HCT116 (cell line): ENCODE measurements at regions not wholly inside any gene's neighbourhood (a gene's known extent, or its start where the extent isn't known, plus 50 kb on each side); places are given as distances from the start of the nearest gene placed in this dataset.

Experiments used
- ATAC-seq: fragments of 200-7000 bp; cut with Tn5 transposase; 2 replicates; pipeline ENCODE4 v1.9.1; 2020; ENCODE audit warnings: mild to moderate bottlenecking, moderate library complexity
- BruUV-seq: library from RNA; stranded (reverse); fragments of 400-500 nt; replicated peaks from 2 replicates; lab custom pipeline; 2021; lab: Mats Ljungman, UMichigan
- CTCF ChIA-PET: fragments of 300-600 bp; sonication (Branson Sonifier 250); formaldehyde crosslinking; loops from one replicate; lab custom pipeline; 2021; ENCODE audit warnings: antibody characterized with exemption; lab: Charles Lee
- POLR2A ChIA-PET: fragments of 300-600, 350-600 bp; sonication (Branson Sonifier 250); formaldehyde crosslinking; loops from one replicate; lab custom pipeline; 2021; ENCODE audit warnings: antibody characterized with exemption; lab: Charles Lee
- RAD21 ChIA-PET, 2 experiments: fragments of 300-600 bp; sonication (Branson Sonifier 250); formaldehyde crosslinking; loops; one replicate each; lab custom pipeline; 2023; ENCODE audit warnings: low total read pairs in 2 of 2; ENCODE audit not compliant: uncharacterized antibody in 2 of 2, unreplicated experiment in 2 of 2, low non-redundant PET in 1 of 2; lab: Charles Lee
- DNase-seq: peaks from one replicate; pipeline ENCODE4 v3.0.0-alpha.2; 2010; ENCODE audit warnings: low read depth, low spot score
- H2AFZ ChIP-seq: fragments of 200-600 bp; shearing (Covaris generic), sonication (generic); 2 replicates; pipeline ENCODE4 v1.6.1; 2017; ENCODE audit warnings: low read depth, mixed run types, mixed read lengths, antibody characterized with exemption, low read length; ENCODE audit not compliant: poor library complexity, severe bottlenecking
- H3K27ac ChIP-seq: 2 replicates; pipeline ENCODE4 v1.5.1; 2012; ENCODE audit warnings: low read depth, low read length
- H3K27me3 ChIP-seq: fragments of 200-600 bp; sonication (generic); 2 replicates; pipeline ENCODE4 v1.6.1; 2016; ENCODE audit warnings: mixed run types, low read length, mixed read lengths; ENCODE audit not compliant: insufficient read depth
- H3K36me3 ChIP-seq, 2 experiments: fragments of 200-500 bp in 1 of 2; fragments of 200-600 bp in 1 of 2; sonication (Bioruptor generic) in 1 of 2; sonication (generic) in 1 of 2; 2 replicates each; pipeline versions ENCODE4 v1.5.1 to v1.6.1; 2014 to 2016; ENCODE audit warnings: low read length in 2 of 2, inconsistent platforms in 1 of 2, mixed read lengths in 1 of 2, mixed run types in 1 of 2; ENCODE audit not compliant: insufficient read depth in 2 of 2, control insufficient read depth in 1 of 2
- H3K4me1 ChIP-seq, 2 experiments: fragments of 200-600 bp in 1 of 2; sonication (generic) in 1 of 2; 2 replicates each; pipeline versions ENCODE4 v1.5.1 to v1.6.1; 2012 to 2017; ENCODE audit warnings: low read length in 2 of 2, inconsistent platforms in 1 of 2, mild to moderate bottlenecking in 1 of 2, mixed read lengths in 1 of 2, mixed run types in 1 of 2, moderate library complexity in 1 of 2; ENCODE audit not compliant: insufficient read depth in 2 of 2, control insufficient read depth in 1 of 2
- H3K4me2 ChIP-seq: fragments of 200-600 bp; sonication (generic); 2 replicates; pipeline ENCODE4 v1.6.1; 2017; ENCODE audit warnings: mixed run types, low read length, mixed read lengths
- H3K4me3 ChIP-seq, 2 experiments: fragments of 200-600 bp in 1 of 2; sonication (generic) in 1 of 2; replicated peaks in 1 of 2; 2 replicates each; pipeline ENCODE4 v1.5.1; 2011 to 2016; ENCODE audit warnings: low read length in 2 of 2, control low read depth in 1 of 2, low read depth in 1 of 2, mild to moderate bottlenecking in 1 of 2, mixed read lengths in 1 of 2, mixed run types in 1 of 2
- H3K79me2 ChIP-seq: fragments of 200-600 bp; sonication (generic); 2 replicates; pipeline ENCODE4 v1.6.1; 2017; ENCODE audit warnings: mild to moderate bottlenecking, mixed run types, low read length, moderate library complexity, mixed read lengths; ENCODE audit not compliant: insufficient read depth
- H3K9ac ChIP-seq: fragments of 200-600 bp; sonication (generic); 2 replicates; pipeline ENCODE4 v1.6.1; 2016; ENCODE audit warnings: low read length, mixed read lengths
- H3K9me2 ChIP-seq: fragments of 200-600 bp; sonication (generic), shearing (Covaris generic); 2 replicates; pipeline ENCODE4 v1.6.1; 2017; ENCODE audit warnings: mixed run types, mild to moderate bottlenecking, moderate library complexity; ENCODE audit not compliant: insufficient read depth
- H3K9me3 ChIP-seq, 2 experiments: fragments of 200-500 bp in 1 of 2; fragments of 200-600 bp in 1 of 2; sonication (Bioruptor generic) in 1 of 2; sonication (generic) in 1 of 2; 2 replicates each; pipeline ENCODE4 v1.6.1; 2014 to 2017; ENCODE audit warnings: low read length in 2 of 2, mixed read lengths in 2 of 2, inconsistent platforms in 1 of 2, low read depth in 1 of 2, mild to moderate bottlenecking in 1 of 2, mixed run types in 1 of 2, moderate library complexity in 1 of 2; ENCODE audit not compliant: control insufficient read depth in 1 of 2, insufficient read depth in 1 of 2
- H4K20me1 ChIP-seq: fragments of 200-600 bp; sonication (generic), shearing (Covaris generic); 2 replicates; pipeline ENCODE4 v1.6.1; 2017; ENCODE audit warnings: mixed run types, mild to moderate bottlenecking, moderate library complexity; ENCODE audit not compliant: insufficient read depth
- ATF3 ChIP-seq: IDR thresholded peaks from 2 replicates; pipeline ENCODE4 v1.6.1; 2012
- CBX3 ChIP-seq: IDR thresholded peaks from 2 replicates; pipeline ENCODE4 v1.6.1; 2012; ENCODE audit warnings: low read depth
- CEBPB ChIP-seq: IDR thresholded peaks from 2 replicates; pipeline ENCODE4 v1.6.1; 2012; ENCODE audit warnings: low read depth
- CTCF ChIP-seq, 3 experiments: fragments of 200-600 bp in 1 of 3; sonication (generic) in 1 of 3; IDR thresholded peaks in 2 of 3; conservative IDR thresholded peaks in 1 of 3; 2 replicates each; pipeline ENCODE4 v1.5.1; 2012 to 2017; ENCODE audit warnings: low read depth in 2 of 3, low read length in 2 of 3, antibody characterized with exemption in 1 of 3, borderline replicate concordance in 1 of 3, control low read depth in 1 of 3, mild to moderate bottlenecking in 1 of 3, mixed read lengths in 1 of 3, mixed run types in 1 of 3, moderate library complexity in 1 of 3; ENCODE audit not compliant: insufficient read depth in 1 of 3
- ELF1 ChIP-seq: IDR thresholded peaks from 2 replicates; pipeline ENCODE4 v1.6.1; 2012; ENCODE audit warnings: low read depth, borderline replicate concordance
- EZH2 ChIP-seq: fragments of 200-600 bp; sonication (generic); IDR thresholded peaks from 2 replicates; pipeline ENCODE4 v1.6.1; 2017; ENCODE audit warnings: antibody characterized with exemption, mixed run types
- JUND ChIP-seq: IDR thresholded peaks from 2 replicates; pipeline ENCODE4 v1.6.1; 2012
- POLR2AphosphoS5 ChIP-seq: IDR thresholded peaks from 2 replicates; pipeline ENCODE4 v1.6.1; 2011; ENCODE audit warnings: mild to moderate bottlenecking, low read depth, low read length, moderate library complexity
- SIN3A ChIP-seq: IDR thresholded peaks from 2 replicates; pipeline ENCODE4 v1.6.1; 2012; ENCODE audit warnings: low read depth
- SP1 ChIP-seq: IDR thresholded peaks from 2 replicates; pipeline ENCODE4 v1.6.1; 2012; ENCODE audit warnings: low read depth
- TCF7L2 ChIP-seq: IDR thresholded peaks from 2 replicates; pipeline ENCODE4 v1.7.0; 2011; ENCODE audit warnings: borderline replicate concordance, inconsistent platforms; ENCODE audit not compliant: insufficient read depth, insufficient read length; ENCODE audit errors: extremely low read depth
- ZNF274 ChIP-seq: fragments of 200-500 bp; sonication (Bioruptor generic); IDR thresholded peaks from 2 replicates; pipeline ENCODE4 v1.6.1; 2014; ENCODE audit warnings: mild to moderate bottlenecking, low read depth, low read length, inconsistent platforms
- intact Hi-C: fragments of 100-400 bp; cut with micrococcal nuclease; formaldehyde crosslinking; loops from 2 replicates; pipeline ENCODE4 v1.10.0; 2022
- TF ChIP-seq, protein P1 (sequence below): IDR thresholded peaks from 2 replicates; pipeline ENCODE4 v1.6.1; 2012

- Histone ChIP-seq H3K9me3 (no peaks in the 10 kb centered on the region), H3K4me3 (no peak overlapping the region), H3K36me3 (no peaks in the 10 kb centered on the region), H3K9ac (no peak overlapping the region), H3K4me1 (no peaks in the 10 kb centered on the region), H3K27ac (no peak overlapping the region)
- no TSS peak for BruUV-seq
- RAD21 ChIA-PET: interaction anchor here in 1 of 2 experiments (0.6 kb wide), 1 partner anchor 310 kb away, joined by 3 read pairs; no protein-coding TSS in a partner anchor
- intact Hi-C loops: no loop called here
- ATAC-seq: no peak
- TF ChIP-seq CBX3: no peak
- TF ChIP-seq SIN3A: no peak
- no peak for TF ChIP-seq TCF7L2
- no peak for TF ChIP-seq JUND
- TF ChIP-seq, protein P1, sequence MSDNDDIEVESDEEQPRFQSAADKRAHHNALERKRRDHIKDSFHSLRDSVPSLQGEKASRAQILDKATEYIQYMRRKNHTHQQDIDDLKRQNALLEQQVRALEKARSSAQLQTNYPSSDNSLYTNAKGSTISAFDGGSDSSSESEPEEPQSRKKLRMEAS: no peak
- TF ChIP-seq ATF3: no peak
- no peak for TF ChIP-seq POLR2AphosphoS5
- TF ChIP-seq ELF1: no peak
- TF ChIP-seq EZH2: no peak
- no peak for TF ChIP-seq CEBPB
- no peak for TF ChIP-seq CTCF (IDR thresholded peaks at IDR 0.05 in 2 of 3, conservative IDR thresholded peaks at IDR 0.05 in 1 of 3; ENCODE audit: borderline replicate concordance in 1 of 3, insufficient read depth in 1 of 3, low read depth in 2 of 3, low read length in 2 of 3)
- no peak for TF ChIP-seq SP1
- TF ChIP-seq ZNF274: no peak
- TF ChIP-seq, all 23 proteins: peak for 0
- DNase-seq: no peak
- ChIA-PET CTCF (no interaction called here), POLR2A (no interaction called here)
- no peaks in the 10 kb centered on the region for H3K9me2 ChIP-seq
- H3K79me2 ChIP-seq: no peaks in the 10 kb centered on the region
- no peaks in the 10 kb centered on the region for H4K20me1 ChIP-seq
- H3K4me2 ChIP-seq: no peak overlapping the region
- H2AFZ ChIP-seq: no peak overlapping the region
- H3K27me3 ChIP-seq: peaks cover 64% of the 10 kb centered on the region
Measured at GRCh38 chr2:198285216-198285615, 480.8 kb downstream of the PLCL1 start.
